HG02642 (cell line): ENCODE measurements at regions not wholly inside any gene's neighbourhood (a gene's known extent, or its start where the extent isn't known, plus 50 kb on each side); places are given as distances from the start of the nearest gene placed in this dataset.

Source experiments
- ATAC-seq: cut with Tn5 transposase; IDR thresholded peaks from one replicate; pipeline ENCODE4 v1.9.1; 2021; ENCODE audit warnings: mild to moderate bottlenecking; ENCODE audit not compliant: unreplicated experiment, poor library complexity

GRCh38 chr5:167594061-167594435 is 697.4 kb upstream of the WWC1 start:
- no peak for ATAC-seq

GRCh38 chr5:167594750-167595149 is 696.7 kb upstream of the WWC1 start:
- no peak for ATAC-seq

GRCh38 chr5:167595196-167595595 is 696.2 kb upstream of the WWC1 start:
- no peak for ATAC-seq

GRCh38 chr5:167598166-167598565 is 693.3 kb upstream of the WWC1 start:
- ATAC-seq, result no peak

- no peak for ATAC-seq
These were observed 689.4 kb upstream of the WWC1 start for GRCh38 chr5:167602067-167602466.

- no peak for ATAC-seq
These were observed 688.3 kb upstream of the WWC1 start for GRCh38 chr5:167603135-167603534.

GRCh38 chr5:167608390-167609272 is 682.8 kb upstream of the WWC1 start:
- no peak for ATAC-seq

GRCh38 chr5:167614294-167615021 is 677.0 kb upstream of the WWC1 start:
- no peak for ATAC-seq

GRCh38 chr5:167616043-167616890 is 675.2 kb upstream of the WWC1 start:
- no peak for ATAC-seq

- ATAC-seq, result no peak
These were observed 668.1 kb upstream of the WWC1 start for GRCh38 chr5:167623354-167623753.

- ATAC-seq, result no peak
These were observed 667.4 kb upstream of the WWC1 start for GRCh38 chr5:167624053-167624452.

- no peak for ATAC-seq
These were observed 664.9 kb upstream of the WWC1 start for GRCh38 chr5:167626341-167627123.

- ATAC-seq, result no peak
These were observed 661.8 kb upstream of the WWC1 start for GRCh38 chr5:167629634-167630033.

- ATAC-seq, result no peak
These were observed 660.3 kb upstream of the WWC1 start for GRCh38 chr5:167631191-167631590.

- no peak for ATAC-seq
These were observed 658.3 kb upstream of the WWC1 start for GRCh38 chr5:167633114-167633513.

- ATAC-seq, result no peak
These were observed 657.5 kb upstream of the WWC1 start for GRCh38 chr5:167633931-167634341.

GRCh38 chr5:167634432-167634831 is 657.0 kb upstream of the WWC1 start:
- ATAC-seq, result no peak

GRCh38 chr5:167638816-167639215 is 652.6 kb upstream of the WWC1 start:
- no peak for ATAC-seq

GRCh38 chr5:167639273-167639672 is 652.2 kb upstream of the WWC1 start:
- no peak for ATAC-seq

GRCh38 chr5:167639766-167640165 is 651.7 kb upstream of the WWC1 start:
- no peak for ATAC-seq
